C4-2B (cell line): ENCODE measurements at regions not wholly inside any gene's neighbourhood (a gene's known extent, or its start where the extent isn't known, plus 50 kb on each side); places are given as distances from the start of the nearest gene placed in this dataset.

ENCODE experiments used
- H3K27ac ChIP-seq: fragments of 450-650 bp; 2 replicates; pipeline ENCODE4 v1.5.1; 2017
- CTCF ChIP-seq: fragments of 450-650 bp; conservative IDR thresholded peaks from 2 replicates; pipeline ENCODE4 v1.5.1; 2017; ENCODE audit warnings: mild to moderate bottlenecking
- ZFX ChIP-seq: fragments of 450-650 bp; IDR thresholded peaks from 2 replicates; pipeline ENCODE4 v1.6.1; 2017

- H3K27ac ChIP-seq: no peak overlapping the region
- TF ChIP-seq ZFX: no peak
- no peak for TF ChIP-seq CTCF
Observed at GRCh38 chr2:239587311-239587731, 186.5 kb upstream of the HDAC4 start.

- TF ChIP-seq ZFX (no peak), CTCF (no peak)
- no peak overlapping the region for H3K27ac ChIP-seq
Observed at GRCh38 chr2:239586651-239587310, 186.0 kb upstream of the HDAC4 start.

GRCh38 chr2:239585422-239585821 is 184.6 kb upstream of the HDAC4 start:
- H3K27ac ChIP-seq: no peak overlapping the region
- TF ChIP-seq ZFX (no peak), CTCF (no peak)

GRCh38 chr2:239584986-239585385 is 184.2 kb upstream of the HDAC4 start:
- TF ChIP-seq CTCF: no peak
- TF ChIP-seq ZFX: no peak
- H3K27ac ChIP-seq: no peak overlapping the region

GRCh38 chr2:239583879-239584859 is 183.3 kb upstream of the HDAC4 start:
- TF ChIP-seq CTCF: no peak
- TF ChIP-seq ZFX: no peak
- H3K27ac ChIP-seq: no peak overlapping the region

- TF ChIP-seq ZFX: no peak
- TF ChIP-seq CTCF: no peak
- no peak overlapping the region for H3K27ac ChIP-seq
Observed at GRCh38 chr2:239583171-239583878, 182.5 kb upstream of the HDAC4 start.
